ENCODE measurements at regions not wholly inside any gene's neighbourhood (a gene's known extent, or its start where the extent isn't known, plus 50 kb on each side); places are given as distances from the start of the nearest gene placed in this dataset.
"Not testable (repeated sequence)": the region's sequence is repeated elsewhere in the genome, so short reads cannot be mapped to it uniquely, and the experiment has no call there.

DNA sequence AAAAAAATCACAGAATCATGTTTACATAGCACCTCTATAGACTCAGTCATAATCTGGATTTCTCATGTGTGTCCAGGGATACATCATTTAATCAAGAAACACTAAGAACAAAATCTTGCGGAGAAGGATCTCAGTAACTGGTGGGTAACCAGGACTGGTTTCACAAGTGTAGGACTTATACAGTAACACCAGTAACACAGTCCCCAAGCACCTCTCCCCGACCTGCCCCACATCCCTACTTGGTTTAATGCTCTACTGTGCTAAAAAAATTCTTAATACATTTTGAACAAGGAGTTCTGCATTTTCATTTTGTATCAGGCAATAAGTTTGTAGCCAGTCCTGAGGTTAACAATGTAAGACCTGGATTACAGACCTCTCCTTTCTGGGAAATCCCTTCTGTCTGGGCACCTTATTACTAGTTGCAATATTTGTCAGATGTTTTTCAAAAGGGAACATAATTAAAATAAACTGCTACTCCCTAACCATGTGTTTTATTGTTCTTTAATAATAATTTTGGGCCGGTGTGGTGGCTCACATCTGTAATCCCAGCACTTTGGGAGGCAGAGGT is 57.6 kb upstream of the BBX start:
- DNase-seq (ENCODE audit: low spot score): no peak
- TF ChIP-seq, protein P1, sequence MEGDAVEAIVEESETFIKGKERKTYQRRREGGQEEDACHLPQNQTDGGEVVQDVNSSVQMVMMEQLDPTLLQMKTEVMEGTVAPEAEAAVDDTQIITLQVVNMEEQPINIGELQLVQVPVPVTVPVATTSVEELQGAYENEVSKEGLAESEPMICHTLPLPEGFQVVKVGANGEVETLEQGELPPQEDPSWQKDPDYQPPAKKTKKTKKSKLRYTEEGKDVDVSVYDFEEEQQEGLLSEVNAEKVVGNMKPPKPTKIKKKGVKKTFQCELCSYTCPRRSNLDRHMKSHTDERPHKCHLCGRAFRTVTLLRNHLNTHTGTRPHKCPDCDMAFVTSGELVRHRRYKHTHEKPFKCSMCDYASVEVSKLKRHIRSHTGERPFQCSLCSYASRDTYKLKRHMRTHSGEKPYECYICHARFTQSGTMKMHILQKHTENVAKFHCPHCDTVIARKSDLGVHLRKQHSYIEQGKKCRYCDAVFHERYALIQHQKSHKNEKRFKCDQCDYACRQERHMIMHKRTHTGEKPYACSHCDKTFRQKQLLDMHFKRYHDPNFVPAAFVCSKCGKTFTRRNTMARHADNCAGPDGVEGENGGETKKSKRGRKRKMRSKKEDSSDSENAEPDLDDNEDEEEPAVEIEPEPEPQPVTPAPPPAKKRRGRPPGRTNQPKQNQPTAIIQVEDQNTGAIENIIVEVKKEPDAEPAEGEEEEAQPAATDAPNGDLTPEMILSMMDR (IDR thresholded peaks at IDR 0.05; ENCODE audit: extremely low read depth, missing control alignments): no peak

DNA sequence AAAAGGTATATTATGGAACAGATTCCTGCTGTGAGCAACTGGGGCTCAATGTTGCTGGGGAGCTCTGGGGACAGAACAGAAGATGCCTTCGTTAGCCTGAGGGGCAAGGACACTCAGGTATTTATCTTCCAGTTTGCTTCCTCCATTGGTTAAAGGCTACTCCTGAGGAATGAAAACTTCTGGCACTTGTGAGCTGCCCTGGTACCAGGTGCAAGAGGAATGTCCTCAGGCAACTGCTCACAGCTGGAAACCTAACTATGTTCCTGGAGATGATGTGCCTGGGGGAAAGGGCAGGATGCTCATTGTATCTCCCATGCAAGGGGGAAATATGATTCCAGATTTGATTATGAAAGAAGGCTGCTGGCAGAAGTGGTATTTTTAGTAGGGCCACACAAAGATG is 54.0 kb upstream of the BBX start:
- DNase-seq (ENCODE audit: low spot score): no peak
- TF ChIP-seq, protein P1 (IDR thresholded peaks at IDR 0.05; ENCODE audit: extremely low read depth, missing control alignments): no peak

- DNase-seq (ENCODE audit: low spot score): not testable (repeated sequence)
These were observed 52.3 kb upstream of the BBX start for GRCh38 chr3:107470496-107470895.

Measured in GM20000 (cell line).